NT2/D1 (cell line): ENCODE measurements at regions not wholly inside any gene's neighbourhood (a gene's known extent, or its start where the extent isn't known, plus 50 kb on each side); places are given as distances from the start of the nearest gene placed in this dataset.

ENCODE experiments used
- SUZ12 ChIP-seq: IDR thresholded peaks from 2 replicates; pipeline ENCODE4 v1.6.1; 2011; ENCODE audit not compliant: insufficient read length, insufficient read depth; ENCODE audit errors: extremely low read depth
- YY1 ChIP-seq: IDR thresholded peaks from 2 replicates; pipeline ENCODE4 v1.6.1; 2011; ENCODE audit not compliant: insufficient read length, insufficient read depth
- ZNF274 ChIP-seq: IDR thresholded peaks from 2 replicates; pipeline ENCODE4 v1.6.1; 2011; ENCODE audit warnings: mild to moderate bottlenecking, low read depth, low read length

GRCh38 chr5:4144411-4145007 is 548.9 kb downstream of the IRX1 start:
- TF ChIP-seq YY1 (no peak), ZNF274 (no peak), SUZ12 (no peak)
